Naive B cell (primary cell): ENCODE measurements at regions not wholly inside any gene's neighbourhood (a gene's known extent, or its start where the extent isn't known, plus 50 kb on each side); places are given as distances from the start of the nearest gene placed in this dataset.

Experiments
- ATAC-seq, 2 donors: fragments of 150-1000 bp; cut with Tn5 transposase; 2 replicates each; pipeline ENCODE4 v1.10.0; 2021; ENCODE audit warnings: low read depth in 2 of 2, mild to moderate bottlenecking in 2 of 2, moderate library complexity in 2 of 2
- DNase-seq: peaks from one replicate; pipeline ENCODE4 v3.0.0; 2022
- H3K27ac Mint-ChIP-seq, 6 donors: one replicate each; pipeline ENCODE4 v1.8.0; 2020 to 2022; ENCODE audit warnings: mild to moderate bottlenecking in 6 of 6, mixed read lengths in 6 of 6, moderate library complexity in 5 of 6, inconsistent platforms in 2 of 6
- H3K27me3 Mint-ChIP-seq, 3 donors: one replicate each; pipeline ENCODE4 v1.8.0; 2021 to 2022; ENCODE audit warnings: mixed read lengths in 3 of 3, mild to moderate bottlenecking in 1 of 3
- H3K36me3 Mint-ChIP-seq, 2 donors: one replicate each; pipeline ENCODE4 v1.8.0; 2020 to 2022; ENCODE audit warnings: mixed read lengths in 2 of 2, inconsistent platforms in 1 of 2, mild to moderate bottlenecking in 1 of 2
- H3K4me1 Mint-ChIP-seq, 3 donors: one replicate each; pipeline ENCODE4 v1.8.0; 2020 to 2022; ENCODE audit warnings: mixed read lengths in 3 of 3, inconsistent platforms in 1 of 3, mild to moderate bottlenecking in 1 of 3, moderate library complexity in 1 of 3
- H3K4me3 Mint-ChIP-seq, 8 donors: one replicate each; pipeline ENCODE4 v1.8.0; 2020 to 2022; ENCODE audit warnings: mild to moderate bottlenecking in 8 of 8, mixed read lengths in 8 of 8, moderate library complexity in 8 of 8, inconsistent platforms in 2 of 8
- H3K9me3 Mint-ChIP-seq, 7 donors: one replicate each; pipeline ENCODE4 v1.8.0; 2020 to 2022; ENCODE audit warnings: mixed read lengths in 7 of 7, mild to moderate bottlenecking in 5 of 7, inconsistent platforms in 2 of 7, moderate library complexity in 1 of 7

DNA sequence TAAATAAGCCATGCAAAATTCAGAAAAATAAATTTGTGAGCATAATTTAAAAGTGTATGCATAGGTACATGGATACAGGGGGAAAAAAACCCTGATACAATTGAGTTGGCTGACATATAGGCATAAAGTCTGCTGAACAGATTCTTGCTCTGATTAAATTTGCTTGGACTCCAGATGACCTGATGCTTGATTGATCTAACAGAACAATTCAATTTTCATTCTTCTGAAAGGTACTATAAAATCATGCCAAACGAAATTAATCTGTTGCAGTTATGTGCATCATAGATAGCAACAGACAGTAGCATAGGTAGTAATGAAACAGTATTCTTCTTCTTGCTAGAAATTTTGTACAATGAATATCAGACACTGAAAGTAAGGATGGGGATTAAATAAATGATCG, 578.2 kb upstream of the SLITRK6 start:
- H3K9me3 Mint-ChIP-seq: peaks cover 0 to 9% (median 4%) of the 10 kb centered on the region in 7 donors
- no peaks in the 10 kb centered on the region for H3K36me3 Mint-ChIP-seq
- H3K27me3 Mint-ChIP-seq: no peaks in the 10 kb centered on the region
- H3K4me1 Mint-ChIP-seq: no peaks in the 10 kb centered on the region
- DNase-seq (no peak), ATAC-seq (no peak)
- no peak overlapping the region for H3K4me3 Mint-ChIP-seq
- H3K27ac Mint-ChIP-seq: no peak overlapping the region

DNA sequence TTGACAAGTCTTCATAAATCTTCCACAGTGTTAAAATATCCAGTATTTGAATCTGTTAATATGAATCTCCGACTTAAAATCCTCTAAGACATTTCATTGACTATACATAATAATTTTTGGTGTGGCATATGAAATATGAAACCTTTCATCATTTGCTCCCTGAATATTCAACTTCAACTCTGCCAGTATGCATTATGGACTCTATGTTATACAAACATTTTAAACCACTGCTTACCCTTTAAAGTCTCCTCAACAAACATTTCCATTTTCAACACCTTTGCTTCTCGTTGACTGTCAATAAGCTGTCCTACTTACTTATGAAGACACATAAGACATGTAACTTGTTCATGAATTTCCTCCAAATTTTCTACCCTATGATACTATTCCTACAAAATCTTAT, 579.4 kb upstream of the SLITRK6 start:
- no peak overlapping the region for H3K4me3 Mint-ChIP-seq
- no peaks in the 10 kb centered on the region for H3K36me3 Mint-ChIP-seq
- DNase-seq (no peak), ATAC-seq (no peak)
- no peaks in the 10 kb centered on the region for H3K27me3 Mint-ChIP-seq
- H3K4me1 Mint-ChIP-seq: no peaks in the 10 kb centered on the region
- peaks cover 0 to 5% (median 0%) of the 10 kb centered on the region in 7 donors for H3K9me3 Mint-ChIP-seq
- no peak overlapping the region for H3K27ac Mint-ChIP-seq

DNA sequence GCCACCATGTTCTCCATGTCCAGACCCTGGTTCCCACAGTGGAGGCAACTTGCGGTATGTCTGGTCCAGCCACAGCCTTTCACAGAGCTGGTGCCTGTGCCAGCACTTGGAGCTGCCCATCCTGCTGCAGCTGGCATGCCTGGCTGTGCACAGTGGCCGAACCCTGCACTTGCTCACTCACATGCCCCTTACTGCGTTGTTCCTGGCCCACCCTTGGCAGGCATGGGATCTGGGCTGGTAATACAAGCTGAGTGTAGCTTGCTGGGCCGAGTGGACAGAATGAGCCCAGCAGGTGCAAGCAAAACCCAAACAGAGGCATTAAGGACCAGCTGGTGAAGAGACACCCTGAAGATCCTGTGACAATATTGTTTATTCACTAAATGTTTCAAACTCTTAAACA, 583.9 kb upstream of the SLITRK6 start:
- no peak overlapping the region for H3K4me3 Mint-ChIP-seq
- no peaks in the 10 kb centered on the region for H3K27me3 Mint-ChIP-seq
- H3K9me3 Mint-ChIP-seq: peaks cover 0 to 5% (median 0%) of the 10 kb centered on the region in 7 donors
- no peaks in the 10 kb centered on the region for H3K4me1 Mint-ChIP-seq
- ATAC-seq (no peak), DNase-seq (no peak)
- H3K27ac Mint-ChIP-seq: no peak overlapping the region
- no peaks in the 10 kb centered on the region for H3K36me3 Mint-ChIP-seq

DNA sequence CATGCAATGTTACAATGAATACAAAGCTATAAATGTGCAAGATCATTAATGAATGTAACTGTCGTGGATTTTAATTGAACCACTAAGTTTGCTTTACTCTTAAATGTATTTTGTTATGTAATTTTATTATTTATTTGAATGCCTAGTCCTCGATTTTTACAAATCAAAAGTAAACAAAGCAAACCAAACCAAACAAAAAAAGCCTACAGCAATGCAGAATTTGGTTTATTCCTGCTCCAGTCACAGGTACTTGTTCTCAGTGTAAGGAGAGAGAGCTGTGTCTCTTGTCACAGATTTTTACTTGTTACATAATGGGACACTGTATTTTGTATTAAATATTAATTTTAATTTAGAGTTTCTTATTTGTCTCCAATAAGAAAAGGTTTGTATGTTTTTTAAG, 584.3 kb upstream of the SLITRK6 start:
- no peak overlapping the region for H3K27ac Mint-ChIP-seq
- no peak for DNase-seq
- H3K4me3 Mint-ChIP-seq: no peak overlapping the region
- H3K4me1 Mint-ChIP-seq: no peaks in the 10 kb centered on the region
- peaks cover 0 to 5% (median 0%) of the 10 kb centered on the region in 7 donors for H3K9me3 Mint-ChIP-seq
- no peaks in the 10 kb centered on the region for H3K36me3 Mint-ChIP-seq
- H3K27me3 Mint-ChIP-seq: no peaks in the 10 kb centered on the region
- ATAC-seq: no peak

DNA sequence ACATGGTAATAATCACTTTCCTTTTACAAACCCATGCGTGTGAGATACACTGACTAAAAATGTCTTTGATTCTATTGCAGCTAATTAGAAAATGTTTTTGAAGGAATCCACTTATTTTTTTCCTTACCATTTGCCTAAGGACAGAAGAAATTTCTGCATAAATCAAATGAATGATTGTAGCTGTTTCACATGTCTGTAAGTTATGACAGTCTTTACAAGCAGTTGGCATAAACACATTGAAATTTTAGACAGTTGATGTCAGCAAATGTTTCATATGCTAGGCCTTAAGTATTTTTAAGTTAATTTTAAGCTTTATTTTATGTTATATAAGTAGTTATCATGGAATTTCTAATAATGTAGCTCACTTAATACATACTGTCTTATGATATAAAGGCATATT, 598.4 kb upstream of the SLITRK6 start:
- H3K4me3 Mint-ChIP-seq: no peak overlapping the region
- no peaks in the 10 kb centered on the region for H3K4me1 Mint-ChIP-seq
- ATAC-seq (no peak), DNase-seq (no peak)
- H3K27ac Mint-ChIP-seq: no peak overlapping the region
- peaks cover 0 to 3% (median 0%) of the 10 kb centered on the region in 7 donors for H3K9me3 Mint-ChIP-seq
- no peaks in the 10 kb centered on the region for H3K27me3 Mint-ChIP-seq
- no peaks in the 10 kb centered on the region for H3K36me3 Mint-ChIP-seq

DNA sequence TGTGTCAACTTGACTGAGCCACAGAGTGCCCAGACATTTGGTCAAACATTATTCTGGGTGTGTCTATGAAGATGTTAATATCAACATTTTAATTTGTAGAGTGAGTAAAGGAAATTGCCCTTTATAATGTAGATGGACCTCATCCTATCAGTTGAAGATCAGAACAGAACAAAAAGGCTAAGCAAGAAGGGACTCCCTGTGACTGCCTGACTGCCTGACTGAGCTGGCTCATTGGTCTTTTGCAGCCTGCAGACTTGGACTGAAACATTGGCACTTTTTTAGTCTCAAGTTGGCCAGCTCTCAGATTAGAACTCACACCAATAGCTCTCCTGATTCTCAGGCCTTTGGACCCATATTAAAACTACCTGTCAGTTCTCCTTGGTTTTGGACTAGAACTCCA, 600.4 kb upstream of the SLITRK6 start:
- no peak overlapping the region for H3K27ac Mint-ChIP-seq
- H3K4me3 Mint-ChIP-seq: no peak overlapping the region
- DNase-seq: no peak
- peaks cover 0 to 3% (median 0%) of the 10 kb centered on the region in 7 donors for H3K9me3 Mint-ChIP-seq
- H3K4me1 Mint-ChIP-seq: no peaks in the 10 kb centered on the region
- no peaks in the 10 kb centered on the region for H3K27me3 Mint-ChIP-seq
- ATAC-seq: no peak
- H3K36me3 Mint-ChIP-seq: no peaks in the 10 kb centered on the region

DNA sequence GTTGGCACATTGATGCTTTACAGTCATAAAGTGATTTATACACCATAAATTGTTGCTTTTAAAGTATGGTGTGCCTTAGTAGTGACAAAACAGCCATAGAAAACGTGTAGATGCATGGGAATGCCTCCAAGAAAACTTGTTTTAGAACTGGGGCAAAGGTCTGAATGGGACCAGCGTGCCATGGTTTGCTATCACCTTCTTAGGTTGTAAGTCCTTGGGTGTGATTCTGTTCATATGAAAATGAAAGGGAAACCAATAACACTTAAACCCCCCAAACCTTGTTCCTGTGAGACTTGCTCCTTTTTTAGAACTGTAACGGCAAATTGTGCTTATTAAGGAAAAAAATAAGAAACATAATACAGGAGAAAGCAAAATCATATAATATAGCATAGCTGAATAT, 603.3 kb upstream of the SLITRK6 start:
- H3K27ac Mint-ChIP-seq: no peak overlapping the region
- H3K9me3 Mint-ChIP-seq: peaks cover 0 to 3% (median 0%) of the 10 kb centered on the region in 7 donors
- no peak overlapping the region for H3K4me3 Mint-ChIP-seq
- DNase-seq (no peak), ATAC-seq (no peak)
- H3K4me1 Mint-ChIP-seq: no peaks in the 10 kb centered on the region
- H3K36me3 Mint-ChIP-seq: no peaks in the 10 kb centered on the region
- no peaks in the 10 kb centered on the region for H3K27me3 Mint-ChIP-seq

DNA sequence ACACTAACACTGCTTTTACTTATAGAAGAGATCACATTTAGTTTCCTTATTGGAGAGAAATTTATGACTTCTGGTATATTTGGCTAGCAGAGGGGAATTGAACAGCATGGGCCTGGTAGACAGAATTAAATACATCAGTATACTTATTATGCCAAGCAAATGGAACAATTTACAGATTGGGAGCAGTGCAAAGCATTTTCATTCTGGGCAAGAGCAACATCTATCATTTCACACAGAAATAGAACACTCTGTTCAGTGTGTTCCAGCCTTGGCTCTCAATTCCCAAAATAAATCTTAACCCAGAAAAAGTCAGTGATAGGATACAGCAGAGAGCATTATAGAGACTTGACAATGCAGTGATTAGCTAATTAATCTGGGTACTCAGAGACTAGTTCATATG, 604.0 kb upstream of the SLITRK6 start:
- ATAC-seq (no peak), DNase-seq (no peak)
- no peak overlapping the region for H3K27ac Mint-ChIP-seq
- peaks cover 0 to 6% (median 0%) of the 10 kb centered on the region in 7 donors for H3K9me3 Mint-ChIP-seq
- H3K27me3 Mint-ChIP-seq: no peaks in the 10 kb centered on the region
- no peaks in the 10 kb centered on the region for H3K36me3 Mint-ChIP-seq
- H3K4me1 Mint-ChIP-seq: no peaks in the 10 kb centered on the region
- H3K4me3 Mint-ChIP-seq: no peak overlapping the region

DNA sequence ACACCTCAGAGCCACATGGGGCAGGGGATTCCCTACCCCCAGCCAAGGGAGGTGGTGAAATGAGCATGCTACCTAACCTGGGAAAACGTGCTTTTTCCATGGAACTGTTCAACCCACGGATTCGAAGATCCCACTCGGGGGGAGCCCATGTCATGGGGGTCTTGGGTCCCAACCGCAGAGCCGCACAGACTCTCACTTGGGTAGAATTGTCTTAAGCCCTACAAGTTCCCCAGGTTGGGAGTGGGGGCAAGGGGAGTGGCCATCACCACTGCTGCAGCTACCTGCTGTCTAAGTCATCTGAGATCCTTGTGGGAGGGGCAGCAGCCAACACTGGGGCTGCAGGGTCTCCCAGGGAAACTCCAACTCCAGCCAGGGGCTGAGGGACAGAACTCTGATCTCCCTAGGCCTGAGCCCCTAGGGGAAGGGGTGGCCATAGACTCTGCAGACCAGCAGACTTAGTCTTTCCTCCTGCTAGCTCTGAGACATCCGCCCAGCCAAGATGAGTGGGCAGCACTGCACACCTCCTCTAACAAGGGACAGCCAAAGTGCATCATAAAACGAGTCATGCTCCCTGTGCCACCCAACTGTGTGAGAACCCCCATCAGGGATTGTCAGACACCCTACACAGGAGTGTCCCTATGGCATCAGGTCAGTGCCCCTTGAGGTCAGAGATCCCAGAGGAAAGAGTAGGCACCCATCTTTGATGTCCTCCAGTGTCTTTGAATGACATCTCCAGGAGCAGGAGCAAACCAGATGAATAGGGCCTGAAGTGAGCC, 610.4 kb upstream of the SLITRK6 start:
- H3K27ac Mint-ChIP-seq: no peak overlapping the region
- ATAC-seq: no peak
- peaks cover 0 to 18% (median 7%) of the 10 kb centered on the region in 7 donors for H3K9me3 Mint-ChIP-seq
- peak overlapping the region in 1 of 8 donors; percentile 63 for H3K4me3 Mint-ChIP-seq
- DNase-seq: no peak
- no peaks in the 10 kb centered on the region for H3K36me3 Mint-ChIP-seq
- H3K27me3 Mint-ChIP-seq: no peaks in the 10 kb centered on the region
- no peaks in the 10 kb centered on the region for H3K4me1 Mint-ChIP-seq

DNA sequence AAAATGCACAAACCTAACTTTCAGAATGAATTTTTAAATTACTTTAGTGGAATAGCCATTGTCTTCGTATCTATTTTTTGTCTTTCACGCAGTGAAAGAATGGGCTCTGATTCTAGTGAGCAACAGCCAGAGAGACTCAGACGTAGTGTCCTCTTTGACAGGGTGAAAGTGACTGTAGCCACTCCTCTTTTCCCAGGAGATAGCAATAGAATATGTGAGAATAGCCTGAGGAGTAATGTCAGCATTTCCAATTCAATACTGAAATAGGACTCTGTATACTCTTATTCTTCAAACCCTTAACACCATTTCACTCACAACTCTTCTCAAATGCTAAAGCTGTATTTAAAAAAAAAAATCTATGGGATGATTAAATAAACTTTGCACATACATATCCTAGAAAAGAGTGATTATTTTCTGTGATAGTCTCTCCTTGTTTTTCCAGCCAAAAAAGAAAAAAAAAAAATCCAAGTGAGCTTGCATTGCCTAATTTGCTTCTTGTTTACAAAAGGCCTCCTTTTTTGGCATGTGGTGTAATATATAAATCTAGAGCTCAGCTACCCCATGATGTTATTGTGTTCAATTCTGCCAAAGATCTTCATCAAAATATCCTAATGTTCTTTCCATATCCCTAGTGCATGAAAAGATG, 626.1 kb upstream of the SLITRK6 start:
- ATAC-seq (no peak), DNase-seq (no peak)
- no peak overlapping the region for H3K4me3 Mint-ChIP-seq
- H3K36me3 Mint-ChIP-seq: no peaks in the 10 kb centered on the region
- H3K9me3 Mint-ChIP-seq: peaks cover 5 to 24% (median 7%) of the 10 kb centered on the region in 7 donors
- H3K4me1 Mint-ChIP-seq: no peaks in the 10 kb centered on the region
- H3K27ac Mint-ChIP-seq: no peak overlapping the region
- H3K27me3 Mint-ChIP-seq: no peaks in the 10 kb centered on the region

DNA sequence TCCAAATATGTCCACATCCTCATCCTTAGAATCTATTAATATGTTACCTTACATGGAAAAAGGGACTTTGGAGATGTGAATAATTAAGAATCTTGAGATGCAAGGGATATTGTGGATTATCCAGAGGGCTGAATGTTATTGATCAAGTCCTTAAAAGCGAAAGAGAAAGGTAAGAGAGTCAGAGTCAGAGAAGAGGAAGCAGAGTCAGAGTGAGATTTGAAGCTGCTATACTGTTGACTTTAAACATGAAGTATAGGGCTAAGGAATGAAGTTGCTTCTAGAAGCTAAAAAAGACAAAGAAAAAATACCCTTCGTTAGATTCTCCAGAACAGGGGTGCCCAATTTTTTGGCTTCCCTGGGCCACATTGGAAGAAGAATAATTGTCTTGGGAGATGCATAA, 627.2 kb upstream of the SLITRK6 start:
- ATAC-seq: no peak
- H3K4me1 Mint-ChIP-seq: no peaks in the 10 kb centered on the region
- DNase-seq: no peak
- H3K27me3 Mint-ChIP-seq: no peaks in the 10 kb centered on the region
- H3K4me3 Mint-ChIP-seq: no peak overlapping the region
- H3K36me3 Mint-ChIP-seq: no peaks in the 10 kb centered on the region
- peaks cover 0 to 19% (median 7%) of the 10 kb centered on the region in 7 donors for H3K9me3 Mint-ChIP-seq
- no peak overlapping the region for H3K27ac Mint-ChIP-seq

DNA sequence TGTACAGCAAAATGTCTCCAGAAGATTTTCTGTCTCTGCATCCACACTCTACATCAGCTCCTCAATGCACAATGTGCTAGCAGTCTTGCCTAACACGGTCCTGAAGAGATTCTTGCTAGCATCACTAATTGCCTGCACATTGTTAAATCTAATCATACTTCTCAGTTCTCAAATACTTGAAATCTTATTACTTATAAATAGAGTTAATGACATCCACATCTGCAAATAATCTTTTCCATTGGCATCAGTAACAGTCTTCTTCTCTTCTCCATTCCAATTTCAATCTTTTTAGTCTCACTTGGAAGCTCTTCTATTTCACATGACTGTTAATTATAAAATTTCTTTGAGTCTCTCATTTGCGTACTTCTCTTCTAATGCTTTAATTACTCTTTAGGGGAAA, 630.5 kb upstream of the SLITRK6 start:
- Mint-ChIP-seq H3K4me3 (no peak overlapping the region), H3K9me3 (peaks cover 8 to 37% (median 13%) of the 10 kb centered on the region in 7 donors), H3K4me1 (no peaks in the 10 kb centered on the region), H3K27ac (no peak overlapping the region), H3K36me3 (no peaks in the 10 kb centered on the region), H3K27me3 (no peaks in the 10 kb centered on the region)
- DNase-seq (no peak), ATAC-seq (no peak)

DNA sequence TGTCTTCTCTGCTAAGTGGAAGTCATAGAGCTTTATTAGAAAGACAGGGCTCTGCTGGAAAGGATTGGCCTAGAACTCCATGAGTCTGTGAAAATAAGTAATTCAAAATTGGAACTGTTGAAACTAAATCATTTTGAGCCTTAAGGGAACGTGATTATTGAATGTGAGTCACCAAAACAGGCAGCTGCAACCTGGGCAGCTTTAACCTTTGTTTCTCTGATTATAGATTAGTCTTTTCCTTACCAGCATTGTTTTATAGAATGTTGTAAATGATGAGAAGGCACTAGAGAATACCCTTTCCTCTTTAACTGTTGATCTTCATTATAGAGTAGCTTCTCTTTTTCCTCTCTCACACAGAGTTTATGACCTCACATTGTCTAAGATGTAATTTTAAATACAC, 638.8 kb upstream of the SLITRK6 start:
- Mint-ChIP-seq H3K9me3 (peaks cover 8 to 12% (median 10%) of the 10 kb centered on the region in 7 donors), H3K27me3 (no peaks in the 10 kb centered on the region), H3K36me3 (no peaks in the 10 kb centered on the region), H3K27ac (no peak overlapping the region), H3K4me1 (no peaks in the 10 kb centered on the region), H3K4me3 (no peak overlapping the region)
- no peak for ATAC-seq
- no peak for DNase-seq

DNA sequence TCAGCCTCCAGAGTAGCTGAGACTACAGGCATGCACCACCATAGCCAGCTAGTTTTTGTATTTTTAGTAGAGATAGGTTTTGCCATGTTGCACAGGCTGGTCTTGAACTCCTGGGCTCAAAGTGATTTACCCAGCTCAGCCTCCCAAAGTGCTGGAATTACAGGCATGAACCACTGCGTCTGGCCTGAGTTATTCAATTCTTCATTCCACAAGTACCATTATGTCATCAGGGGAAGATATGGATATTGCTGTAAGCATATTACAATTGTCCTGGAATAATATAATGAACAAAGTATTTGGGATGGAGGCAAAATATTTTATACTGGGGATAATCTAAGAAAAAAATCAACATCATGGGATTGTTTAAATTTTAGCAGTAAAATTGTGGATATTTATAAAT, 646.0 kb upstream of the SLITRK6 start:
- Mint-ChIP-seq H3K27ac (no peak overlapping the region), H3K4me1 (no peaks in the 10 kb centered on the region), H3K9me3 (peaks cover 0 to 12% (median 4%) of the 10 kb centered on the region in 7 donors), H3K4me3 (no peak overlapping the region), H3K27me3 (no peaks in the 10 kb centered on the region), H3K36me3 (no peaks in the 10 kb centered on the region)
- no peak for DNase-seq
- no peak for ATAC-seq
